SK-N-SH (cell line): ENCODE measurements at regions not wholly inside any gene's neighbourhood (a gene's known extent, or its start where the extent isn't known, plus 50 kb on each side); places are given as distances from the start of the nearest gene placed in this dataset.

ENCODE experiments used
- CTCF ChIA-PET: fragments of 300-600, 350-600 bp; formaldehyde crosslinking; extraction: SDS; loops from one replicate; lab custom pipeline; 2021; lab: Yijun Ruan, JAX
- POLR2A ChIA-PET: fragments of 350-600 bp; sonication (Branson Sonifier 250); formaldehyde crosslinking; extraction: SDS; loops from one replicate; lab custom pipeline; 2020; ENCODE audit warnings: antibody characterized with exemption, inconsistent platforms; lab: Yijun Ruan, JAX
- DNase-seq: peaks from one replicate; pipeline ENCODE4 v3.0.0; 2012
- H2AFZ ChIP-seq: fragments of 200-600 bp; sonication (generic); 2 replicates; pipeline ENCODE4 v1.8.1; 2016; ENCODE audit warnings: antibody characterized with exemption, mild to moderate bottlenecking, low read depth
- H3F3A ChIP-seq: fragments of 200-600 bp; sonication (generic); replicated peaks from 2 replicates; pipeline ENCODE3; 2016; ENCODE audit warnings: antibody characterized with exemption, mild to moderate bottlenecking; ENCODE audit not compliant: insufficient read depth
- H3K27ac ChIP-seq, 2 experiments: fragments of 200-500 bp in 1 of 2; fragments of 200-600 bp in 1 of 2; sonication (Bioruptor generic) in 1 of 2; sonication (generic), shearing (Covaris generic) in 1 of 2; 2 replicates each; pipeline versions ENCODE4 v1.5.1 to v1.6.1; 2014 to 2016; ENCODE audit warnings: low read depth in 2 of 2, inconsistent platforms in 1 of 2, low read length in 1 of 2, mild to moderate bottlenecking in 1 of 2, mixed read lengths in 1 of 2
- H3K27me3 ChIP-seq: fragments of 200-600 bp; sonication (generic), shearing (Covaris generic); 2 replicates; pipeline ENCODE4 v1.6.1; 2016; ENCODE audit warnings: mixed run types; ENCODE audit not compliant: insufficient read depth
- H3K36me3 ChIP-seq, 2 experiments: fragments of 200-500 bp in 1 of 2; fragments of 200-600 bp in 1 of 2; sonication (Bioruptor generic) in 1 of 2; sonication (generic) in 1 of 2; replicated peaks in 1 of 2; 2 replicates each; pipeline versions ENCODE3 to v1.5.1; 2014 to 2016; ENCODE audit warnings: low read length in 1 of 2, mild to moderate bottlenecking in 1 of 2; ENCODE audit not compliant: insufficient read depth in 2 of 2, control insufficient read depth in 1 of 2
- H3K4me1 ChIP-seq, 2 experiments: fragments of 200-500 bp in 1 of 2; fragments of 200-600 bp in 1 of 2; sonication (Bioruptor generic) in 1 of 2; sonication (generic), shearing (Covaris generic) in 1 of 2; 2 replicates each; pipeline versions ENCODE4 v1.5.1 to v1.6.1; 2014 to 2016; ENCODE audit warnings: low read depth in 1 of 2, low read length in 1 of 2, mixed run types in 1 of 2; ENCODE audit not compliant: insufficient read depth in 2 of 2, control insufficient read depth in 1 of 2
- H3K4me2 ChIP-seq: fragments of 200-600 bp; sonication (generic), shearing (Covaris generic); 2 replicates; pipeline ENCODE4 v1.6.1; 2017; ENCODE audit warnings: mixed run types
- H3K4me3 ChIP-seq, 2 experiments: fragments of 200-500 bp in 1 of 2; fragments of 200-600 bp in 1 of 2; sonication (Bioruptor generic) in 1 of 2; sonication (generic), shearing (Covaris generic) in 1 of 2; 2 replicates each; pipeline versions ENCODE4 v1.5.1 to v1.8.1; 2014 to 2016; ENCODE audit warnings: low read depth in 2 of 2, inconsistent platforms in 1 of 2, low read length in 1 of 2, mild to moderate bottlenecking in 1 of 2, mixed read lengths in 1 of 2, moderate library complexity in 1 of 2
- H3K79me2 ChIP-seq: fragments of 200-600 bp; sonication (generic); 2 replicates; pipeline ENCODE4 v1.8.1; 2017; ENCODE audit warnings: mild to moderate bottlenecking; ENCODE audit not compliant: insufficient read depth
- H3K9ac ChIP-seq: fragments of 200-600 bp; sonication (generic); 2 replicates; pipeline ENCODE4 v1.6.1; 2017; ENCODE audit warnings: mixed run types
- H3K9me2 ChIP-seq: fragments of 200-600 bp; sonication (generic); 2 replicates; pipeline ENCODE4 v1.6.1; 2017; ENCODE audit warnings: mixed run types
- H3K9me3 ChIP-seq: fragments of 200-600 bp; sonication (generic); 2 replicates; pipeline ENCODE4 v1.6.1; 2017; ENCODE audit warnings: mixed run types, mild to moderate bottlenecking, moderate library complexity
- H4K20me1 ChIP-seq: fragments of 200-600 bp; sonication (generic); 2 replicates; pipeline ENCODE4 v1.6.1; 2017; ENCODE audit warnings: mild to moderate bottlenecking, mixed run types; ENCODE audit not compliant: insufficient read depth
- CHD2 ChIP-seq: fragments of 150-350 bp; IDR thresholded peaks from 2 replicates; pipeline ENCODE4 v1.6.1; 2018; ENCODE audit warnings: low read length; ENCODE audit not compliant: partially characterized antibody
- CTCF ChIP-seq: fragments of 200-600 bp; sonication (generic); IDR thresholded peaks from 2 replicates; pipeline ENCODE4 v1.6.1; 2017; ENCODE audit warnings: antibody characterized with exemption, mild to moderate bottlenecking, moderate library complexity
- ELF1 ChIP-seq: IDR thresholded peaks from 2 replicates; pipeline ENCODE4 v1.4.0; 2012
- EP300 ChIP-seq, 2 experiments: IDR thresholded peaks; 2 replicates each; pipeline versions ENCODE4 v1.4.0 to v1.6.1; 2012; ENCODE audit warnings: borderline replicate concordance in 1 of 2, low read depth in 1 of 2, low read length in 1 of 2
- EZH2phosphoT487 ChIP-seq: fragments of 200-600 bp; sonication (generic); IDR thresholded peaks from 2 replicates; pipeline ENCODE4 v1.6.1; 2017; ENCODE audit warnings: low read depth, mixed run types, mild to moderate bottlenecking, antibody characterized with exemption, moderate library complexity, borderline replicate concordance
- FOSL2 ChIP-seq: IDR thresholded peaks from 2 replicates; pipeline ENCODE4 v1.4.0; 2012; ENCODE audit warnings: low read depth, mild to moderate bottlenecking, moderate library complexity, borderline replicate concordance
- FOXJ3 ChIP-seq: sonication (generic); formaldehyde crosslinking; IDR thresholded peaks from 2 replicates; pipeline ENCODE4 v1.5.1; 2020; ENCODE audit warnings: mild to moderate bottlenecking, missing genetic modification reagents
- FOXM1 ChIP-seq: IDR thresholded peaks from 2 replicates; pipeline ENCODE4 v1.4.0; 2012; ENCODE audit warnings: low read depth, mild to moderate bottlenecking
- GABPA ChIP-seq: IDR thresholded peaks from 2 replicates; pipeline ENCODE4 v1.4.0; 2012; ENCODE audit warnings: low read depth, mild to moderate bottlenecking
- IRF3 ChIP-seq: fragments of 150-350 bp; IDR thresholded peaks from 2 replicates; pipeline ENCODE4 v1.6.1; 2016; ENCODE audit warnings: mild to moderate bottlenecking, low read depth, low read length
- JUND ChIP-seq: IDR thresholded peaks from 2 replicates; pipeline ENCODE4 v1.4.0; 2012
- MXI1 ChIP-seq: IDR thresholded peaks from 2 replicates; pipeline ENCODE4 v1.6.1; 2012; ENCODE audit warnings: mild to moderate bottlenecking, low read depth, low read length, improper control_type of control experiment
- NFIC ChIP-seq: IDR thresholded peaks from 2 replicates; pipeline ENCODE4 v1.4.0; 2012; ENCODE audit warnings: borderline replicate concordance
- PBX3 ChIP-seq: IDR thresholded peaks from 2 replicates; pipeline ENCODE4; 2012
- RFX5 ChIP-seq: IDR thresholded peaks from 2 replicates; pipeline ENCODE4 v1.6.1; 2012; ENCODE audit warnings: mild to moderate bottlenecking, improper control_type of control experiment, low read length
- SMC3 ChIP-seq: IDR thresholded peaks from 2 replicates; pipeline ENCODE4 v1.6.1; 2012; ENCODE audit warnings: low read depth, low read length, improper control_type of control experiment
- TEAD4 ChIP-seq: IDR thresholded peaks from 2 replicates; pipeline ENCODE4 v1.4.0; 2012; ENCODE audit warnings: mild to moderate bottlenecking, borderline replicate concordance; ENCODE audit not compliant: insufficient read depth
- YY1 ChIP-seq: IDR thresholded peaks from 2 replicates; pipeline ENCODE4 v1.4.0; 2012; ENCODE audit warnings: low read depth, mild to moderate bottlenecking
- WGBS: methylation state at CpG from one replicate; pipeline ENCODE4 v1.1.6; 2017; ENCODE audit warnings: low lambda C conversion rate; 5-methylcytosine and 5-hydroxymethylcytosine counted together
- TF ChIP-seq, protein P1 (sequence below): IDR thresholded peaks from 2 replicates; pipeline ENCODE4 v1.4.0; 2012; ENCODE audit warnings: low read depth, borderline replicate concordance
- TF ChIP-seq, protein P2 (sequence below): IDR thresholded peaks from 2 replicates; pipeline ENCODE4 v1.6.1; 2012; ENCODE audit warnings: mild to moderate bottlenecking, low read depth, low read length, moderate library complexity

DNA sequence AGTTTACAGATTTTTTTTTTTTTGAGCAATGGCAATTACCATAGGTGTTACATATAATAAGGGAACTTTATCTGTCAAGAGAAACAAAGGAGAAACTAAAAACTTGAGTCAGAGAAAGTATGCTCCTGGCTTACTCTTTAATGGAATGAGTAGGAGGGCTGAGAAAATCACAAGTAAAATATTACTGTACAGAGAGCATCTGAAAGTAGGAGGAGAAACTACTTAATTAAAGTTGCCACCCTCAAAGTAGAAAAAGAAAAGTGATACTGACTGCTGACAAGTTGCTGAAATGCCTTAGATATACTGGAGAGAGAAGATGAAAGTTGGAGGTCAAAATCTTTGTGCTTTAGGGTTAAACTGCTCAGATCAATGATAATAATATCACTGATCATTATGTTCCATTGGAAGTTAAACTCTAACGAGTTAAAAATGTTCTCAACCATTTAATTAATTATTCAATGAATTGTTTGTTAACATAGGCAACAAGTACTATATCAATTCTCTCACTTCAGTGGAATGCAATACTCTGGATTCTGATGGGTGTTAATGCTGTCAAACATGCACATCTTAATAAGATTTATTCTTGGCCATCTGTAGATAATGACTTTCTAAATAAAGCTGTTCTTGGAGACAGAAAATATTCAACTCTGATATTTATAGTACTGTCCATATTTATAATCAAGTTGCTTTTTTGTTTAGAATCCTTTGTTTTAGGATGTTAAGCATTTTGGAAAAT, 61.2 kb upstream of the CAMK2D start:
- H3K4me3 ChIP-seq = no peak overlapping the region
- POLR2A ChIA-PET = no interaction called here
- no peak for DNase-seq
- H3K27me3 ChIP-seq = no peaks in the 10 kb centered on the region
- WGBS = 22% methylated on average over 1 of the region's 1 CpG
- peak overlapping the region; percentile 18; the same call in 1 of the 2 replicates for H2AFZ ChIP-seq
- H3K4me1 ChIP-seq = peaks cover 0 to 8% of the 10 kb centered on the region in 2 experiments; a peak in 3 of 4 replicates
- no peak overlapping the region; a peak in 1 of 4 replicates for H3K27ac ChIP-seq
- no peaks in the 10 kb centered on the region for H3K9me3 ChIP-seq
- H3K79me2 ChIP-seq = no peaks in the 10 kb centered on the region
- H3K9ac ChIP-seq = no peak overlapping the region
- CTCF ChIA-PET = no interaction called here
- no peaks in the 10 kb centered on the region for H3K9me2 ChIP-seq
- H3F3A ChIP-seq = peaks cover 3% of the 10 kb centered on the region
- TF ChIP-seq CHD2 = no peak
- no peak for TF ChIP-seq IRF3
- TF ChIP-seq FOSL2 = no peak
- no peak for TF ChIP-seq FOXJ3
- no peak for TF ChIP-seq GABPA
- TF ChIP-seq, protein P1, sequence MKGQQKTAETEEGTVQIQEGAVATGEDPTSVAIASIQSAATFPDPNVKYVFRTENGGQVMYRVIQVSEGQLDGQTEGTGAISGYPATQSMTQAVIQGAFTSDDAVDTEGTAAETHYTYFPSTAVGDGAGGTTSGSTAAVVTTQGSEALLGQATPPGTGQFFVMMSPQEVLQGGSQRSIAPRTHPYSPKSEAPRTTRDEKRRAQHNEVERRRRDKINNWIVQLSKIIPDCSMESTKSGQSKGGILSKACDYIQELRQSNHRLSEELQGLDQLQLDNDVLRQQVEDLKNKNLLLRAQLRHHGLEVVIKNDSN = no peak
- TF ChIP-seq JUND = no peak
- TF ChIP-seq NFIC = no peak
- no peak for TF ChIP-seq EZH2phosphoT487
- TF ChIP-seq YY1 = no peak
- TF ChIP-seq PBX3 = no peak
- no peak for TF ChIP-seq TEAD4
- no peak for TF ChIP-seq FOXM1
- no peak for TF ChIP-seq RFX5
- TF ChIP-seq MXI1 = no peak
- no peak for TF ChIP-seq ELF1
- H4K20me1 ChIP-seq = no peaks in the 10 kb centered on the region
- H3K36me3 ChIP-seq = no peaks in the 10 kb centered on the region
- no peak overlapping the region for H3K4me2 ChIP-seq

DNA sequence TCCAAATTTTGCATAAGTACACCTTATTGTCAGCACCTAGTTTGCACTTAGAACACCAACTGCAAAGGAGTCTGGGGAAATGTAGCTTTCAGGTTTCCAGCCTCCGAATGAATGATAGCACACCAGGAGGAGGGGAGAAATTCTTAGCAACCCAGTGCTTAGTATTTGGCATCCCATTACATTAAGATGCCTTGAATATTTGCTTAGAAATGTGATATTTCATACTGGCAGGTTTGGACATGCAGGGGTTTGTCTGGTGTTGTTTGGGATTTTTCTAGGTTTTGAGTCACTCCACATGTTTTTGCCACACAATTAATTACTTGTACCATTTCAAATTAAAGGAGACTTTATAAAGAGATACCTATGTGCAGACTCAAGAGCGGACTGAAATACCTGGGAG, 60.3 kb upstream of the CAMK2D start:
- WGBS = 90% methylated on average over 2 of the region's 2 CpGs
- 0 out of 2 replicates have a peak overlapping the region, but pooled peaks have one; percentile 22 for H2AFZ ChIP-seq
- TF ChIP-seq SMC3 = no peak
- no peak for TF ChIP-seq MXI1
- TF ChIP-seq, protein P2, sequence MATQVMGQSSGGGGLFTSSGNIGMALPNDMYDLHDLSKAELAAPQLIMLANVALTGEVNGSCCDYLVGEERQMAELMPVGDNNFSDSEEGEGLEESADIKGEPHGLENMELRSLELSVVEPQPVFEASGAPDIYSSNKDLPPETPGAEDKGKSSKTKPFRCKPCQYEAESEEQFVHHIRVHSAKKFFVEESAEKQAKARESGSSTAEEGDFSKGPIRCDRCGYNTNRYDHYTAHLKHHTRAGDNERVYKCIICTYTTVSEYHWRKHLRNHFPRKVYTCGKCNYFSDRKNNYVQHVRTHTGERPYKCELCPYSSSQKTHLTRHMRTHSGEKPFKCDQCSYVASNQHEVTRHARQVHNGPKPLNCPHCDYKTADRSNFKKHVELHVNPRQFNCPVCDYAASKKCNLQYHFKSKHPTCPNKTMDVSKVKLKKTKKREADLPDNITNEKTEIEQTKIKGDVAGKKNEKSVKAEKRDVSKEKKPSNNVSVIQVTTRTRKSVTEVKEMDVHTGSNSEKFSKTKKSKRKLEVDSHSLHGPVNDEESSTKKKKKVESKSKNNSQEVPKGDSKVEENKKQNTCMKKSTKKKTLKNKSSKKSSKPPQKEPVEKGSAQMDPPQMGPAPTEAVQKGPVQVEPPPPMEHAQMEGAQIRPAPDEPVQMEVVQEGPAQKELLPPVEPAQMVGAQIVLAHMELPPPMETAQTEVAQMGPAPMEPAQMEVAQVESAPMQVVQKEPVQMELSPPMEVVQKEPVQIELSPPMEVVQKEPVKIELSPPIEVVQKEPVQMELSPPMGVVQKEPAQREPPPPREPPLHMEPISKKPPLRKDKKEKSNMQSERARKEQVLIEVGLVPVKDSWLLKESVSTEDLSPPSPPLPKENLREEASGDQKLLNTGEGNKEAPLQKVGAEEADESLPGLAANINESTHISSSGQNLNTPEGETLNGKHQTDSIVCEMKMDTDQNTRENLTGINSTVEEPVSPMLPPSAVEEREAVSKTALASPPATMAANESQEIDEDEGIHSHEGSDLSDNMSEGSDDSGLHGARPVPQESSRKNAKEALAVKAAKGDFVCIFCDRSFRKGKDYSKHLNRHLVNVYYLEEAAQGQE = no peak
- peak in 1 of 2 experiments; percentile 15; a peak in 1 of 4 replicates for TF ChIP-seq EP300 (IDR thresholded peaks at IDR 0.05; ENCODE audit: borderline replicate concordance in 1 of 2, low read depth in 1 of 2, low read length in 1 of 2)
- no peak for TF ChIP-seq CTCF
- no peak for TF ChIP-seq NFIC

More for the DNA sequence above, 60.3 kb upstream of the CAMK2D start:
- H4K20me1 ChIP-seq = no peaks in the 10 kb centered on the region
- no peaks in the 10 kb centered on the region for H3K9me2 ChIP-seq
- no peaks in the 10 kb centered on the region for H3K36me3 ChIP-seq
- no peak for DNase-seq
- H3K27me3 ChIP-seq = no peaks in the 10 kb centered on the region
- H3K4me2 ChIP-seq = no peak overlapping the region
- peaks cover 0 to 8% of the 10 kb centered on the region in 2 experiments; a peak in 3 of 4 replicates for H3K4me1 ChIP-seq
- H3K4me3 ChIP-seq = no peak overlapping the region
- no peaks in the 10 kb centered on the region for H3K9me3 ChIP-seq
- ChIA-PET POLR2A (no interaction called here), CTCF (no interaction called here)
- H3K79me2 ChIP-seq = no peaks in the 10 kb centered on the region
- H3K9ac ChIP-seq = no peak overlapping the region
- H3K27ac ChIP-seq = peak overlapping the region in 1 of 2 experiments; percentile 39; a peak in 1 of 4 replicates
- peaks cover 3% of the 10 kb centered on the region for H3F3A ChIP-seq
